Activated CD4-positive, alpha-beta T cell treated with anti-CD3 and anti-CD28 coated beads, Interleukin-2, amount 10 ng/mL, durations not matched to agents 24 days and 14 days (primary cell): ENCODE measurements at regions not wholly inside any gene's neighbourhood (a gene's known extent, or its start where the extent isn't known, plus 50 kb on each side); places are given as distances from the start of the nearest gene placed in this dataset.
"Not testable (repeated sequence)": the region's sequence is repeated elsewhere in the genome, so short reads cannot be mapped to it uniquely, and the experiment has no call there.

ENCODE experiments used
- DNase-seq: peaks from one replicate; pipeline ENCODE4 v3.0.0; 2022
- H3K27ac Mint-ChIP-seq: one replicate; pipeline ENCODE4 v1.8.0; 2022; ENCODE audit warnings: mild to moderate bottlenecking, mixed read lengths
- H3K27me3 Mint-ChIP-seq: one replicate; pipeline ENCODE4 v1.8.0; 2022; ENCODE audit warnings: mixed read lengths
- H3K36me3 Mint-ChIP-seq: one replicate; pipeline ENCODE4 v1.8.0; 2022; ENCODE audit warnings: low read depth, mild to moderate bottlenecking, mixed read lengths
- H3K4me1 Mint-ChIP-seq: one replicate; pipeline ENCODE4 v1.8.0; 2021; ENCODE audit warnings: mixed read lengths
- H3K4me3 Mint-ChIP-seq: one replicate; pipeline ENCODE4 v1.8.0; 2022; ENCODE audit warnings: mild to moderate bottlenecking, moderate library complexity, mixed read lengths
- H3K9me3 Mint-ChIP-seq: one replicate; pipeline ENCODE4 v1.8.0; 2021; ENCODE audit warnings: mixed read lengths
- intact Hi-C: fragments of 100-400 bp; cut with micrococcal nuclease; formaldehyde crosslinking; loops from one replicate; pipeline ENCODE4 v1.15.1; 2023

- H3K4me3 Mint-ChIP-seq: no peak overlapping the region
- H3K4me1 Mint-ChIP-seq: peaks cover 11% of the 10 kb centered on the region
- no peaks in the 10 kb centered on the region for H3K9me3 Mint-ChIP-seq
- H3K27ac Mint-ChIP-seq: no peak overlapping the region
- no peaks in the 10 kb centered on the region for H3K36me3 Mint-ChIP-seq
- intact Hi-C loops: no loop called here
- DNase-seq: no peak
- H3K27me3 Mint-ChIP-seq: peaks cover 48% of the 10 kb centered on the region
These were observed 186.7 kb downstream of the C9orf50 start for GRCh38 chr9:129434187-129434586.

- Mint-ChIP-seq H3K36me3 (no peaks in the 10 kb centered on the region), H3K27me3 (peaks cover 31% of the 10 kb centered on the region), H3K27ac (no peak overlapping the region), H3K4me3 (no peak overlapping the region), H3K9me3 (no peaks in the 10 kb centered on the region), H3K4me1 (peaks cover 3% of the 10 kb centered on the region)
- no peak for DNase-seq
- intact Hi-C loops: no loop called here
These were observed 188.4 kb downstream of the C9orf50 start for GRCh38 chr9:129432297-129433154.

GRCh38 chr9:129430940-129431643, 189.8 kb downstream of the C9orf50 start:
- Mint-ChIP-seq H3K27ac (no peak overlapping the region), H3K9me3 (no peaks in the 10 kb centered on the region), H3K4me1 (no peaks in the 10 kb centered on the region), H3K27me3 (peaks cover 25% of the 10 kb centered on the region), H3K4me3 (no peak overlapping the region), H3K36me3 (no peaks in the 10 kb centered on the region)
- intact Hi-C loops: no loop called here
- DNase-seq: no peak

- no peak overlapping the region for H3K27ac Mint-ChIP-seq
- DNase-seq: no peak
- no peaks in the 10 kb centered on the region for H3K36me3 Mint-ChIP-seq
- intact Hi-C loops: no loop called here
- H3K27me3 Mint-ChIP-seq: peaks cover 16% of the 10 kb centered on the region
- no peaks in the 10 kb centered on the region for H3K4me1 Mint-ChIP-seq
- H3K9me3 Mint-ChIP-seq: no peaks in the 10 kb centered on the region
- no peak overlapping the region for H3K4me3 Mint-ChIP-seq
These were observed 191.9 kb downstream of the C9orf50 start for GRCh38 chr9:129428864-129429577.

- no peaks in the 10 kb centered on the region for H3K36me3 Mint-ChIP-seq
These were observed 193.8 kb downstream of the C9orf50 start for GRCh38 chr9:129427149-129427548.

GRCh38 chr9:129423755-129424154, 197.1 kb downstream of the C9orf50 start:
- H3K4me3 Mint-ChIP-seq, H3K27me3 Mint-ChIP-seq, H3K4me1 Mint-ChIP-seq, H3K27ac Mint-ChIP-seq, intact Hi-C loops, H3K9me3 Mint-ChIP-seq, H3K36me3 Mint-ChIP-seq, DNase-seq: not testable (repeated sequence)

More at GRCh38 chr9:129427149-129427548, 193.8 kb downstream of the C9orf50 start:
- Mint-ChIP-seq H3K4me1 (peaks cover 7% of the 10 kb centered on the region), H3K27ac (no peak overlapping the region), H3K9me3 (no peaks in the 10 kb centered on the region), H3K4me3 (no peak overlapping the region), H3K27me3 (peaks cover 11% of the 10 kb centered on the region)
- no peak for DNase-seq
- intact Hi-C loops: no loop called here

- H3K27me3 Mint-ChIP-seq: peaks cover 6% of the 10 kb centered on the region
- no peaks in the 10 kb centered on the region for H3K9me3 Mint-ChIP-seq
- intact Hi-C loops: no loop called here
- DNase-seq: no peak
- no peak overlapping the region for H3K4me3 Mint-ChIP-seq
- peaks cover 9% of the 10 kb centered on the region for H3K4me1 Mint-ChIP-seq
- no peaks in the 10 kb centered on the region for H3K36me3 Mint-ChIP-seq
- H3K27ac Mint-ChIP-seq: no peak overlapping the region
These were observed 197.7 kb downstream of the C9orf50 start for GRCh38 chr9:129423216-129423615.

- intact Hi-C loops: no loop called here
- Mint-ChIP-seq H3K9me3 (no peaks in the 10 kb centered on the region), H3K4me3 (no peak overlapping the region), H3K4me1 (peaks cover 9% of the 10 kb centered on the region), H3K27ac (peak overlapping the region; percentile 62), H3K27me3 (peaks cover 6% of the 10 kb centered on the region), H3K36me3 (no peaks in the 10 kb centered on the region)
- peak; percentile 70 for DNase-seq
These were observed 198.1 kb downstream of the C9orf50 start for GRCh38 chr9:129422843-129423192.

- peaks cover 11% of the 10 kb centered on the region for H3K4me1 Mint-ChIP-seq
- intact Hi-C loops: no loop called here
- no peaks in the 10 kb centered on the region for H3K9me3 Mint-ChIP-seq
- H3K4me3 Mint-ChIP-seq: no peak overlapping the region
- peak overlapping the region; percentile 62 for H3K27ac Mint-ChIP-seq
- no peaks in the 10 kb centered on the region for H3K36me3 Mint-ChIP-seq
- no peak for DNase-seq
- H3K27me3 Mint-ChIP-seq: peaks cover 4% of the 10 kb centered on the region
These were observed 198.7 kb downstream of the C9orf50 start for GRCh38 chr9:129422032-129422842.

GRCh38 chr9:129421371-129421770, 199.5 kb downstream of the C9orf50 start:
- Mint-ChIP-seq H3K4me3 (no peak overlapping the region), H3K36me3 (no peaks in the 10 kb centered on the region), H3K9me3 (no peaks in the 10 kb centered on the region), H3K27me3 (no peaks in the 10 kb centered on the region), H3K27ac (no peak overlapping the region), H3K4me1 (peaks cover 13% of the 10 kb centered on the region)
- intact Hi-C loops: no loop called here
- DNase-seq: no peak

- Mint-ChIP-seq H3K4me3 (no peak overlapping the region), H3K27me3 (no peaks in the 10 kb centered on the region), H3K27ac (no peak overlapping the region), H3K4me1 (peaks cover 13% of the 10 kb centered on the region), H3K9me3 (no peaks in the 10 kb centered on the region), H3K36me3 (no peaks in the 10 kb centered on the region)
- intact Hi-C loops: no loop called here
- no peak for DNase-seq
These were observed 200.2 kb downstream of the C9orf50 start for GRCh38 chr9:129420721-129421120.

- intact Hi-C loops: no loop called here
- Mint-ChIP-seq H3K4me3 (no peak overlapping the region), H3K9me3 (no peaks in the 10 kb centered on the region), H3K27me3 (no peaks in the 10 kb centered on the region), H3K27ac (no peak overlapping the region), H3K4me1 (peaks cover 15% of the 10 kb centered on the region), H3K36me3 (no peaks in the 10 kb centered on the region)
- no peak for DNase-seq
These were observed 201.5 kb downstream of the C9orf50 start for GRCh38 chr9:129419382-129419899.

GRCh38 chr9:129418451-129418850, 202.4 kb downstream of the C9orf50 start:
- intact Hi-C loops: no loop called here
- H3K36me3 Mint-ChIP-seq: no peaks in the 10 kb centered on the region
- H3K9me3 Mint-ChIP-seq: no peaks in the 10 kb centered on the region
- H3K4me3 Mint-ChIP-seq: no peak overlapping the region
- no peak overlapping the region for H3K27ac Mint-ChIP-seq
- H3K4me1 Mint-ChIP-seq: peaks cover 18% of the 10 kb centered on the region
- no peaks in the 10 kb centered on the region for H3K27me3 Mint-ChIP-seq
- no peak for DNase-seq
